ENCODE measurements at regions not wholly inside any gene's neighbourhood (a gene's known extent, or its start where the extent isn't known, plus 50 kb on each side); places are given as distances from the start of the nearest gene placed in this dataset.

DNA sequence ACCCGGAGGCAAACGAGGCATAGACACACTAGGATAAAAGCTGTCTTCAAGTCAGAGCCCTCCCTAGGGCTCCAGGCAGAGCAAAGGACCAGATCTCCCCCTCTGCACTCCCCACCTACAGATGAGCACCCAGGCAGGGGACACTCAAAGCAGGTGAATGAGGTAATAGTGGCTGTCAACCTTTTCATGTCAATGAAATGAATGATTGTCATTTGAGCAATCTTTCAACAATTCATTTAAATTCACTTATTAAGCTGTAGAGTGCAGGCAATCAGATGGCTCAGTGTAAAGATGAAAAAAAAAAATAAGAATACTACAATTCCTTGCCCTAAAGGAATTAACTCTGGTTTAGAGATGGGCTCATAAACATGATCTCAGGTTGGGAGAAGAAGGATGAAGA is 427.8 kb upstream of the ISX start:
- TF ChIP-seq, protein P1, sequence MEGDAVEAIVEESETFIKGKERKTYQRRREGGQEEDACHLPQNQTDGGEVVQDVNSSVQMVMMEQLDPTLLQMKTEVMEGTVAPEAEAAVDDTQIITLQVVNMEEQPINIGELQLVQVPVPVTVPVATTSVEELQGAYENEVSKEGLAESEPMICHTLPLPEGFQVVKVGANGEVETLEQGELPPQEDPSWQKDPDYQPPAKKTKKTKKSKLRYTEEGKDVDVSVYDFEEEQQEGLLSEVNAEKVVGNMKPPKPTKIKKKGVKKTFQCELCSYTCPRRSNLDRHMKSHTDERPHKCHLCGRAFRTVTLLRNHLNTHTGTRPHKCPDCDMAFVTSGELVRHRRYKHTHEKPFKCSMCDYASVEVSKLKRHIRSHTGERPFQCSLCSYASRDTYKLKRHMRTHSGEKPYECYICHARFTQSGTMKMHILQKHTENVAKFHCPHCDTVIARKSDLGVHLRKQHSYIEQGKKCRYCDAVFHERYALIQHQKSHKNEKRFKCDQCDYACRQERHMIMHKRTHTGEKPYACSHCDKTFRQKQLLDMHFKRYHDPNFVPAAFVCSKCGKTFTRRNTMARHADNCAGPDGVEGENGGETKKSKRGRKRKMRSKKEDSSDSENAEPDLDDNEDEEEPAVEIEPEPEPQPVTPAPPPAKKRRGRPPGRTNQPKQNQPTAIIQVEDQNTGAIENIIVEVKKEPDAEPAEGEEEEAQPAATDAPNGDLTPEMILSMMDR (IDR thresholded peaks at IDR 0.05) = no peak

DNA sequence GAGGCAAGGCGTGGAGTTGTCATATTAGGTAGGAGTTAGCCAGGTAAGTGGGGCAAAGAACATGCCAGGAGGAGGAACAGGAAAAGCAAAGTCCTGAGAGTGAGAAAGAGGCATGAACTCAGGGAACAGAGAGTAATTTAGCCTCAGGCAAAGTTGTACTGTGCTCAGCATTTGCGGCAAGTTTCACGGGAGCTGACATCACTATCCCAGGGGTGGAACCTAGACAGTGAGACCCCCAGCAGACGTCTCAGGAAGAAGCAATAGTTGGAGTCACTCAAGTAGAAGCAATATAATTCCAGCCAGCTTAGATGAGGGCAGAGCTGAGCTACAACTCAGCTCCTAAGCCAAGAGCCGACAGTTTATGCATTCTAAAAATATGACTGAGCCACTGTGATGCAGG is 426.0 kb upstream of the ISX start:
- TF ChIP-seq, protein P1 (IDR thresholded peaks at IDR 0.05) = no peak

DNA sequence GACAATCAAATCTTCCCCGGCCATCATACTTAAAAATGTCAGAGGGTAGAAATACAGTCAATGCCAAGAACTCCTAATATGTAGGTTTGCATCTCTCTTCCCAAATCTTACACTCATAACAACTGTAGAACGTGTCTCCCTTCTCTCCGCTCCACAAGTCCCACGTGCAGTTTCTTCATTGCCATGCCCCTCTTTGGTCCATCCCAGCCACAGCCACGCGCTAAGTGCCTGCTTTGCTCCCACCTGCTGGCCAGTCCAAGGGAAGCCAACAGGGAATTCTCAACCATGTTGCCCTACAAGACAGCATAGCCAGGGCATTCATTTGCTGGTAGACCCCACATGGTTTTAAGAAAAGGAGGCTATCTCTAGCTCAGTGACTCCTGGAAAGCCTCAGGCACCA is 420.6 kb upstream of the ISX start:
- TF ChIP-seq, protein P1 (IDR thresholded peaks at IDR 0.05) = no peak

DNA sequence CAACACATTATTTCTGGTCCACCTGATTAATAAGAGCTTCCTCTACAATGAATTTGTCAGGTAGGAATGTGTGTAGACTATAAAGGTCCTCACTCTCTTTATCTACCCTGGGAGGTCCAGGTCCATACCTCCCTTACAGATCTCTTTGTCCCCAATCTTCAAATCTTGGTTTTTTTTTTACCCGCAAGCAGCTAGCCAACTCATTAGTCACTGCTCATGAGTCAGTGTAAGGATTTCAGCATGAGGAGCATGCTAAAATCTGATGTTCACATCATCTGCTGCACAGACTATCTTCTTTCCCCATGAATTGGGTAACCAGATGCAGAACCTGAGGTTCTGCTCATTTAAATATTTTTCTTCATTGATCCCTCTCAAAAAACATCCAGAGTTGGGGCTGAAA is 397.0 kb upstream of the ISX start:
- TF ChIP-seq, protein P1 (IDR thresholded peaks at IDR 0.05) = no peak

DNA sequence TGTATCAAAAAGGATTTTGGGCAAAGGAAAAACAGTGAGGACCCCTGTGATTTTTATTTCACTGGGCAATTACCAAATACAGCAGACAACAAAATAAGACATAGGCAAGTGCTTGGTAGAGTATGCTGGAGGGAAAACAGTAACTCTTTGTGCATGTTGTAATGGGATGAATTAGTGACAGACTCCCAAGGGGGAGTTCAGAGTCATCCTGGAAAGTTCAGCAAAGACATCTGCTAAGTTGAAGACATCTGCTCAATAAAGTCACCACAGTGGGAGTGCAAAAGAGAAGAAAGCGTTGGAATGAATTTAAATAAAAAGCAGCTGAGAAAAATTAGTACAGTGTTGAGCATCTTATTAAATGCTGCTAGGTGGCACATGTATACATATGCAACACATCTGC is 378.8 kb upstream of the ISX start:
- TF ChIP-seq, protein P1 (IDR thresholded peaks at IDR 0.05) = no peak

DNA sequence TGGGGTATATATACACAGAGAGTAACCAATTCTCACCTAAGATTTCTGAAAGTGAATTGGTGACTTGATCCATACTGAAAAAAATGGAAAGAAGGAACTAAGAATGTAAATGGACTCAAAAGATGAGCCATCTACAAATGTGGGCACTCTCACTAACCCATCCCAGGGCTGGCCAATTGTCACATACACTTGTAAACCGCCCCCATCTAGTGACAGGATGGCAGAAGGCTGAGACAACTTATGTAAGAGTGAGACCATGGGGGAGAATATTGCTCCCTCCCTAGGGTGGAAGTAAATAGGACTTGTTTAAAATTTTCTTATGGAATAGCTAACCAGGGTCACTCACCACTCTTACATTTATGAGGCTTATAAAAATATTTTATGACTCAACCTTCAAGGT is 377.1 kb upstream of the ISX start:
- TF ChIP-seq, protein P1 (IDR thresholded peaks at IDR 0.05) = no peak

DNA sequence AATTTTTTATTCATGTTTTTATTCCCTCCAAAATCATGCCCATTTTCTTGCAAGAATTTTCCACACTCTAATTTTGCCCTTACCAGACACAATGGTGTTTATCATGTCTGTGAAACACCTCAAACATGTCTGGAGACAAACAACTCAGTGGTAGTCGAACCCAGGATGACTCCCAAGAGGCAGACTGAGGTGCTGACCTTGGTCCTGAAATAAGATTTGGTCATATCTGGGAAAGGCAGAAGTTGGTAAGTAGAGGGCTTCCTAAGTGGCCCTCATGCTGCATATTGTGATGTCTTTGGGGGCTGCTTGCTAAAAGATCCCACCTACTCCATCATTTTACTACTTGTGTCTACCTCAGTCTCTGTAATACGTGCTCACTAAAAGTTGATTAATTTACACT is 369.4 kb upstream of the ISX start:
- TF ChIP-seq, protein P1 (IDR thresholded peaks at IDR 0.05) = no peak

DNA sequence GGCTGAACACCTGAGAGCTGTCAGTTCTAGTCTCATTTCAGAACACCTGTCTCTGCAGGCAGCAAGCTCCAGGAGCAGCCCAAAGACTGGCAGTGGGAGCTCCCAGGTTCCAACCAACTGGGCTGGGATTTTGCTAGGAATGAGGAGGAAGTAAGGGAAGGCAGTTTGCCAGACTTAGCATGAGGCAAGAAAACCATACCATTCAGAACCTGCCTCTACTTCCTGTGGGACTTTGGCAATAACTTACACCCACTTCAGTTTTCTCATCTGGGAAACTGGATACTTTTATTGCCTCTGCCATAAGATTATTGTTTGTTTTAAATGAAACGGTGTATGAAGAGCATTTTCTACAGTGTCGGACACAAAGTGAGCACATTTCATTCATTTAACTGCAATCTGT is 363.7 kb upstream of the ISX start:
- TF ChIP-seq, protein P1 (IDR thresholded peaks at IDR 0.05) = no peak

All from LNCAP (cell line).